Gastrocnemius medialis (tissue), 4 donors: ENCODE measurements at regions not wholly inside any gene's neighbourhood (a gene's known extent, or its start where the extent isn't known, plus 50 kb on each side); places are given as distances from the start of the nearest gene placed in this dataset.

ENCODE experiments used
- ATAC-seq, 2 donors: fragments of 150-250 bp; one replicate each; pipeline ENCODE4 v1.9.1; 2016
- DNase-seq, 2 donors: peaks; one replicate each; pipeline ENCODE4 v3.0.0-alpha.2; 2019
- H3K27ac ChIP-seq, 4 donors: fragments of 200-600 bp; sonication (generic); 1 replicate in 1 of 4; 2 replicates in 3 of 4; pipeline ENCODE4 v1.5.1; 2016 to 2018; ENCODE audit warnings: mild to moderate bottlenecking in 2 of 4, moderate library complexity in 1 of 4
- H3K27me3 ChIP-seq, 3 donors: fragments of 200-600 bp; sonication (generic) in 2 of 3; 1 replicate in 1 of 3; 2 replicates in 2 of 3; pipeline versions ENCODE4 v1.5.1 to v1.6.0; 2016 to 2019; ENCODE audit warnings: mild to moderate bottlenecking in 1 of 3, moderate library complexity in 1 of 3
- H3K36me3 ChIP-seq, 2 donors: fragments of 200-600 bp; sonication (generic) in 1 of 2; one replicate each; pipeline ENCODE4 v1.5.1; 2017 to 2018
- H3K4me1 ChIP-seq, 2 donors: fragments of 200-600 bp; sonication (generic) in 1 of 2; one replicate each; pipeline ENCODE4 v1.5.1; 2016 to 2017; ENCODE audit warnings: mild to moderate bottlenecking in 2 of 2
- H3K4me3 ChIP-seq, 4 donors: fragments of 200-600 bp; sonication (generic) in 3 of 4; 1 replicate in 1 of 4; 2 replicates in 3 of 4; pipeline ENCODE4 v1.5.1; 2016 to 2019; ENCODE audit warnings: mild to moderate bottlenecking in 2 of 4
- H3K9me3 ChIP-seq, 3 donors: fragments of 200-600 bp; sonication (generic) in 2 of 3; 1 replicate in 1 of 3; 2 replicates in 2 of 3; pipeline ENCODE4 v1.5.1; 2016 to 2019
- POLR2A ChIP-seq, 2 donors: fragments of 450-650 bp; IDR thresholded peaks; one replicate each; pipeline ENCODE4 v1.6.1; 2017; ENCODE audit warnings: antibody characterized with exemption in 2 of 2, mild to moderate bottlenecking in 2 of 2, moderate library complexity in 2 of 2
- in situ Hi-C, 4 donors: fragments of 200-750 bp; cut with MboI; loops; one replicate each; pipeline versions ENCODE4 v1.15.0 to v1.8.0; 2017; ENCODE audit warnings: low sequenced_read_pairs in 4 of 4
- intact Hi-C: fragments of 100-400 bp; cut with DNase I; formaldehyde crosslinking; loops from one replicate; pipeline ENCODE4 v1.15.1; 2023; ENCODE audit warnings: low total_unique reads
- TF ChIP-seq, protein P1 (sequence below), 5 experiments: fragments of 450-650 bp in 3 of 5; fragments of 200-600 bp in 2 of 5; sonication (generic) in 2 of 5; IDR thresholded peaks in 4 of 5; conservative IDR thresholded peaks in 1 of 5; 1 replicate in 4 of 5; 2 replicates in 1 of 5; pipeline ENCODE4 v1.5.1; 2016 to 2019; ENCODE audit warnings: antibody characterized with exemption in 5 of 5, mild to moderate bottlenecking in 3 of 5, moderate library complexity in 3 of 5

DNA sequence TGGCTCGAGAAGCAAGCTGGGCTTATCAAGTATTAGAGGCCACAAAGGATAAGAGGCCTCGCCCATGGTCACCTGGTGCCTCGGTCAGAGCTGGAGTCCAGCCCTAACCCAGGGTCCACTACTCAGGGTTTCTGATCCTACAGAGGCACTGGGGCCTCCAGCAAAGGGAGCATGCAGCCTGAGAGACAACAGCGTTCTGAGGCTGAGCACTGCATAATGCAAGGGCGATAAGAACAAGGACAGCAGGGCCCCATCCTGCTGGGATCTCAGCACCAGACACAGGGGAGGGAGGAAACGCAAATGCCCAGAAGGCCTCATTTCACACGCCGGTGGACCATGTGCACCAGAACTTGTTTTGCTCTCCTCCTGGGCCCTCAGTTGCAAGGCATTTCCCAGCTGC, 63.0 kb downstream of the C5orf15 start:
- no peak for DNase-seq
- no peak for TF ChIP-seq POLR2A (IDR thresholded peaks at IDR 0.05)
- TF ChIP-seq, protein P1, sequence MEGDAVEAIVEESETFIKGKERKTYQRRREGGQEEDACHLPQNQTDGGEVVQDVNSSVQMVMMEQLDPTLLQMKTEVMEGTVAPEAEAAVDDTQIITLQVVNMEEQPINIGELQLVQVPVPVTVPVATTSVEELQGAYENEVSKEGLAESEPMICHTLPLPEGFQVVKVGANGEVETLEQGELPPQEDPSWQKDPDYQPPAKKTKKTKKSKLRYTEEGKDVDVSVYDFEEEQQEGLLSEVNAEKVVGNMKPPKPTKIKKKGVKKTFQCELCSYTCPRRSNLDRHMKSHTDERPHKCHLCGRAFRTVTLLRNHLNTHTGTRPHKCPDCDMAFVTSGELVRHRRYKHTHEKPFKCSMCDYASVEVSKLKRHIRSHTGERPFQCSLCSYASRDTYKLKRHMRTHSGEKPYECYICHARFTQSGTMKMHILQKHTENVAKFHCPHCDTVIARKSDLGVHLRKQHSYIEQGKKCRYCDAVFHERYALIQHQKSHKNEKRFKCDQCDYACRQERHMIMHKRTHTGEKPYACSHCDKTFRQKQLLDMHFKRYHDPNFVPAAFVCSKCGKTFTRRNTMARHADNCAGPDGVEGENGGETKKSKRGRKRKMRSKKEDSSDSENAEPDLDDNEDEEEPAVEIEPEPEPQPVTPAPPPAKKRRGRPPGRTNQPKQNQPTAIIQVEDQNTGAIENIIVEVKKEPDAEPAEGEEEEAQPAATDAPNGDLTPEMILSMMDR (IDR thresholded peaks at IDR 0.05 in 4 of 5, conservative IDR thresholded peaks at IDR 0.05 in 1 of 5): no peak
- Histone ChIP-seq H3K4me3 (no peak overlapping the region), H3K4me1 (no peaks in the 10 kb centered on the region), H3K9me3 (no peaks in the 10 kb centered on the region), H3K27me3 (no peaks in the 10 kb centered on the region), H3K36me3 (no peaks in the 10 kb centered on the region), H3K27ac (no peak overlapping the region)
- intact Hi-C loops: no loop called here
- no peak for ATAC-seq
- in situ Hi-C loops: no loop called here

DNA sequence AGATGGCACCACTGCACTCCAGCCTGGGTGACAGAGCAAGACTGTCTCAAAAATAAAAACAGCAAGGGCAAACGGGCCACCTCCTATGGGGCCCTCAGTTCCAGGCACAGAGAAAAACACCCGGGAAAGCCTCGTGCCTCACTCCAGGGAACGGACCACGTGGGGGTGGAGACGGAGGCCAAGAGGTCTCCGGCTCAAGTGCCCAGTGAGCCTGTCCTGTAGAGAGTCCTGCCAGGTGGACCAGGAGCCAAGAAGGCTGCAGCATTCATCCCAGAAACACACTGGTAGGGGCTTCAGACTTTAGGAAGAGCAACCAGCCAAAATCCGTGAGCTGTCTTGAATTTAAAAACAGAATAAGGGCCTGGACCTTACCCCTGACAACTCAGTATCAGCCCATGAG, 63.8 kb downstream of the C5orf15 start:
- Histone ChIP-seq H3K9me3 (no peaks in the 10 kb centered on the region), H3K36me3 (no peaks in the 10 kb centered on the region), H3K27me3 (no peaks in the 10 kb centered on the region), H3K4me1 (no peaks in the 10 kb centered on the region), H3K27ac (no peak overlapping the region), H3K4me3 (no peak overlapping the region)
- TF ChIP-seq POLR2A (IDR thresholded peaks at IDR 0.05): no peak
- TF ChIP-seq, protein P1 (IDR thresholded peaks at IDR 0.05 in 4 of 5, conservative IDR thresholded peaks at IDR 0.05 in 1 of 5): no peak
- no peak for ATAC-seq
- DNase-seq: no peak
- intact Hi-C loops (no loop called here), in situ Hi-C loops (no loop called here)

DNA sequence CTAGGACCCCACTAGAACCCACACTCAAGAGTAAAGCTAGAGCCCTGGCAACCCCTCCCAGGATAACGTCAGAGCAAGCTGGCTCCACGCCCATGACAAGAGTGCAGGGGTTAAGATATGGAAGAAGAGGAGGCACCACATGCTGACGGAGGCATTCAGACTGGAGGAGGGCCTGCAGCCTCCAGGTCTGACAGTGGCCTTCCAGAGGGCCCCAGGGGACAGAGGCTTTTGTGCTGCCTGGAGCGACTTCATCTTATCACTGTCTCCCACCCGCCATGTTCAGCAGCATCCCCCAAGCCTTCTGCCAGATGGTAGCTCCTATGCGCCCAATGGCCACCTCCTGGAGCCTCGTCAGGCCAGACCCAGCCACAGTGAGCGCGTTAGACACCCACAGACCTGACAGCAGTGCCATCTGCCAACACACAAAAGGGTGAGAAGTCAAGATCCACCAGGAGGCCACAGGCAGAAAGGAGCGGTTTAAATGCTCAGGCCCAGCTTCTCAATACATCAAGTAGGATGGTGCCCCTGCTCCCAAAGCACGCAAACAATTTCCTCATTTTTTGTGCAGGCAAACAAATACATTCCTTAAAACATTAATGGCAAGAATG, 65.8 kb downstream of the C5orf15 start:
- ATAC-seq (no peak), DNase-seq (no peak)
- H3K36me3 ChIP-seq: no peaks in the 10 kb centered on the region
- H3K27me3 ChIP-seq: no peaks in the 10 kb centered on the region
- no peaks in the 10 kb centered on the region for H3K9me3 ChIP-seq
- intact Hi-C loops (no loop called here), in situ Hi-C loops (no loop called here)
- TF ChIP-seq, protein P1 (IDR thresholded peaks at IDR 0.05 in 4 of 5, conservative IDR thresholded peaks at IDR 0.05 in 1 of 5): no peak
- no peak for TF ChIP-seq POLR2A (IDR thresholded peaks at IDR 0.05)
- no peak overlapping the region for H3K27ac ChIP-seq
- no peaks in the 10 kb centered on the region for H3K4me1 ChIP-seq
- H3K4me3 ChIP-seq: no peak overlapping the region

DNA sequence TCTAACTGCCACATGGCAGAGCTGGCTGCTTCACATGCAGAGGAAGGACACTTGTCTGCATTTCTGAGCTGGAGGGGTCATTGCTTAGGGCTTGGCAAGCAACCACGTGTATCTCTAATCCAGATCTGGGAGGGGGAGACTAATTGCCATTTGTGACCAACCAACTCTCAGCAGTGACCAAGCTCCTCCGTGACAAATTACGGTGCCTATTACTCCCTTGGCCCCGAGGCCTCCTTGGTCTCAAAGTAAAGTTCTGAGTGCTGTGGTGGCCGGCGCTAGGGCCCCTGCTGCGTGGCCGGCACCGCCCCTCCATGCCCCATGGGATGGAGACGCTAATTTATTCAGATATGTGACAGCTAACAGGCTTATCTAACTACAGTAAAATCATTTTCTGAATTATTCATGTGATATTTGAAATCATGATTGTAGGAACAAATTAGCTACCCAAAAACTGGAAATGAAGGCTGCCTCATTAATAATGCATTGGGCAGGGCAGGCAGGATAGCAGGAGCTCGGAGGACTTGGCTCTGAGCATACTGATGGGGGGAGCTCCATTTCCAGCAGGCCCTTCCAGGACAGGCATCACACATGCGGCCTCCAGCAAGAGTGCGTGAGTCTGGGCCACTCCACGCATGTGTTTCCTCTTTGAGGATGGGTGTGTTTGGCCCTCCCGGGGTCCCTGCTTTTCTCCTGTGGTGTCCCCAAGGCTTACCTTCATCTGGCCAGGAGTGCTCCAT, 67.7 kb downstream of the C5orf15 start:
- no peak for ATAC-seq

More for the DNA sequence above, 67.7 kb downstream of the C5orf15 start:
- Histone ChIP-seq H3K9me3 (no peaks in the 10 kb centered on the region), H3K4me3 (no peak overlapping the region), H3K27ac (no peak overlapping the region), H3K36me3 (no peaks in the 10 kb centered on the region), H3K4me1 (no peaks in the 10 kb centered on the region), H3K27me3 (no peaks in the 10 kb centered on the region)
- TF ChIP-seq, protein P1 (IDR thresholded peaks at IDR 0.05 in 4 of 5, conservative IDR thresholded peaks at IDR 0.05 in 1 of 5): no peak
- TF ChIP-seq POLR2A (IDR thresholded peaks at IDR 0.05): no peak
- no peak for DNase-seq
- intact Hi-C loops: no loop called here
- in situ Hi-C loops: no loop called here
